Prostate gland (tissue), 2 donors: ENCODE measurements at regions not wholly inside any gene's neighbourhood (a gene's known extent, or its start where the extent isn't known, plus 50 kb on each side); places are given as distances from the start of the nearest gene placed in this dataset.

Source experiments
- DNase-seq: peaks from one replicate; pipeline ENCODE4 v3.0.0-alpha.2; 2019; ENCODE audit warnings: low spot score
- H3K27ac ChIP-seq, 2 donors: fragments of 200-600 bp; sonication (generic); 2 replicates each; pipeline ENCODE4 v1.5.1; 2017 to 2019
- H3K27me3 ChIP-seq: fragments of 200-600 bp; sonication (generic); replicated peaks from 2 replicates; pipeline ENCODE4 v1.5.1; 2019; ENCODE audit not compliant: insufficient read depth
- H3K36me3 ChIP-seq, 2 donors: fragments of 200-600 bp; sonication (generic); 1 replicate in 1 of 2; 2 replicates in 1 of 2; pipeline versions ENCODE4 v1.5.1 to v1.8.1; 2017 to 2019
- H3K4me1 ChIP-seq: fragments of 200-600 bp; sonication (generic); replicated peaks from 2 replicates; pipeline ENCODE4 v1.5.1; 2019
- H3K4me3 ChIP-seq, 2 donors: fragments of 200-600 bp; sonication (generic); 2 replicates each; pipeline ENCODE4 v1.5.1; 2017 to 2019
- H3K9me3 ChIP-seq: fragments of 200-600 bp; sonication (generic); 2 replicates; pipeline ENCODE4 v1.5.1; 2017
- CTCF ChIP-seq, 4 experiments: fragments of 200-600 bp in 2 of 4; fragments of 450-650 bp in 2 of 4; sonication (generic) in 2 of 4; IDR thresholded peaks; 1 replicate in 3 of 4; 2 replicates in 1 of 4; pipeline ENCODE4 v1.5.1; 2016 to 2019; ENCODE audit warnings: antibody characterized with exemption in 4 of 4, mild to moderate bottlenecking in 2 of 4, moderate library complexity in 2 of 4
- POLR2A ChIP-seq: fragments of 450-650 bp; IDR thresholded peaks from one replicate; pipeline ENCODE4 v1.6.1; 2016; ENCODE audit warnings: antibody characterized with exemption, mild to moderate bottlenecking
- POLR2AphosphoS5 ChIP-seq: sonication (generic); formaldehyde crosslinking; IDR thresholded peaks from one replicate; pipeline ENCODE4 v1.6.1; 2017; ENCODE audit warnings: antibody characterized with exemption
- WGBS: methylation state at CpG from one replicate; pipeline ENCODE4 v1.1.5; 2018; 5-methylcytosine and 5-hydroxymethylcytosine counted together
- intact Hi-C: fragments of 100-400 bp; cut with DNase I; formaldehyde crosslinking; loops from one replicate; pipeline ENCODE4 v1.14.2; 2022

GRCh38 chr16:18059577-18059976 lies 277.0 kb downstream of the NPIPA8 start:
- TF ChIP-seq POLR2AphosphoS5 (no peak), CTCF (IDR thresholded peaks at IDR 0.05) (no peak), POLR2A (no peak)

GRCh38 chr16:18059089-18059488 lies 277.4 kb downstream of the NPIPA8 start:
- H3K27ac ChIP-seq: no peak overlapping the region
- 100% methylated on average over 1 of the region's 1 CpG for WGBS
- TF ChIP-seq CTCF (IDR thresholded peaks at IDR 0.05): no peak
- TF ChIP-seq POLR2AphosphoS5: no peak
- intact Hi-C loops: no loop called here
- H3K36me3 ChIP-seq: no peaks in the 10 kb centered on the region
- H3K9me3 ChIP-seq: no peaks in the 10 kb centered on the region
- H3K4me1 ChIP-seq: no peaks in the 10 kb centered on the region
- H3K27me3 ChIP-seq: no peaks in the 10 kb centered on the region
- no peak for DNase-seq
- no peak overlapping the region for H3K4me3 ChIP-seq

More at GRCh38 chr16:18059577-18059976, 277.0 kb downstream of the NPIPA8 start:
- intact Hi-C loops: no loop called here
- H3K27ac ChIP-seq: no peak overlapping the region
- 85% methylated on average over 6 of the region's 6 CpGs for WGBS
- H3K27me3 ChIP-seq: no peaks in the 10 kb centered on the region
- H3K4me3 ChIP-seq: no peak overlapping the region
- H3K36me3 ChIP-seq: no peaks in the 10 kb centered on the region
- no peaks in the 10 kb centered on the region for H3K9me3 ChIP-seq
- H3K4me1 ChIP-seq: no peaks in the 10 kb centered on the region
- no peak for DNase-seq

GRCh38 chr16:18055411-18055916 lies 281.1 kb downstream of the NPIPA8 start:
- no peaks in the 10 kb centered on the region for H3K4me1 ChIP-seq
- WGBS: 58% methylated on average over 4 of the region's 4 CpGs
- DNase-seq: no peak
- no peaks in the 10 kb centered on the region for H3K27me3 ChIP-seq
- intact Hi-C loops: no loop called here
- H3K36me3 ChIP-seq: no peaks in the 10 kb centered on the region
- TF ChIP-seq POLR2AphosphoS5 (no peak), CTCF (IDR thresholded peaks at IDR 0.05) (no peak), POLR2A (no peak)
- H3K4me3 ChIP-seq: no peak overlapping the region
- no peak overlapping the region for H3K27ac ChIP-seq
- H3K9me3 ChIP-seq: no peaks in the 10 kb centered on the region

- Histone ChIP-seq H3K36me3 (no peaks in the 10 kb centered on the region), H3K27me3 (no peaks in the 10 kb centered on the region), H3K4me3 (no peak overlapping the region), H3K27ac (no peak overlapping the region), H3K4me1 (no peaks in the 10 kb centered on the region), H3K9me3 (no peaks in the 10 kb centered on the region)
- 81% methylated on average over 6 of the region's 6 CpGs for WGBS
- no peak for DNase-seq
- TF ChIP-seq POLR2A: no peak
- intact Hi-C loops: no loop called here
These were observed 285.8 kb downstream of the NPIPA8 start for GRCh38 chr16:18050777-18051176.

- Histone ChIP-seq H3K4me3 (no peak overlapping the region), H3K36me3 (no peaks in the 10 kb centered on the region), H3K4me1 (no peaks in the 10 kb centered on the region), H3K27ac (no peak overlapping the region), H3K9me3 (no peaks in the 10 kb centered on the region), H3K27me3 (no peaks in the 10 kb centered on the region)
- intact Hi-C loops: no loop called here
- 86% methylated on average over 7 of the region's 7 CpGs for WGBS
- DNase-seq: no peak
- no peak for TF ChIP-seq POLR2AphosphoS5
- TF ChIP-seq POLR2A: no peak
- no peak for TF ChIP-seq CTCF (IDR thresholded peaks at IDR 0.05)
These were observed 286.3 kb downstream of the NPIPA8 start for GRCh38 chr16:18050234-18050633.
